HG03159 (cell line): ENCODE measurements at regions not wholly inside any gene's neighbourhood (a gene's known extent, or its start where the extent isn't known, plus 50 kb on each side); places are given as distances from the start of the nearest gene placed in this dataset.
A peak's percentile ranks its signal among the peaks of the same experiment; 100 is the strongest.
"Not testable (repeated sequence)": the region's sequence is repeated elsewhere in the genome, so short reads cannot be mapped to it uniquely, and the experiment has no call there.

Experiments used
- ATAC-seq: cut with Tn5 transposase; IDR thresholded peaks from one replicate; pipeline ENCODE4 v1.9.1; 2021; ENCODE audit warnings: mild to moderate bottlenecking, moderate library complexity; ENCODE audit not compliant: unreplicated experiment

DNA sequence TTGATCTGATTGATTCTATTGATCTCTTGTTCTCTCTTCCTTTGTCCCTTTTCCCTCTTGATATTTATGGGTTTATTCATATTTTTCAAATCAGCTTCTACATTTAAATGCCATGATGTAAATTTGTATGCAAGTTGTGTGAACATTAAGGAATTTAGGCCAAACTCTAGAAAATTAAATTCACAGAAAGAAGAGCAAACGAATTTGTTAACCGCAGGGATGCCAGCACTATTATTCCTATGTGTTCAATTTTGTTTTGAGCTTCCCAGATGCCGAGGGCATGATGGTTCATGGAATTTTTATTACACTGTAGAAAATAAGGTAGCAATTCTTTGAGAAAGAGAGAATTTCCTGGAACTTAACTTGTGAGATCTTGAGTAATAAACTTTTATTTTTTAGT, 220.9 kb downstream of the BUB3 start:
- ATAC-seq = no peak

DNA sequence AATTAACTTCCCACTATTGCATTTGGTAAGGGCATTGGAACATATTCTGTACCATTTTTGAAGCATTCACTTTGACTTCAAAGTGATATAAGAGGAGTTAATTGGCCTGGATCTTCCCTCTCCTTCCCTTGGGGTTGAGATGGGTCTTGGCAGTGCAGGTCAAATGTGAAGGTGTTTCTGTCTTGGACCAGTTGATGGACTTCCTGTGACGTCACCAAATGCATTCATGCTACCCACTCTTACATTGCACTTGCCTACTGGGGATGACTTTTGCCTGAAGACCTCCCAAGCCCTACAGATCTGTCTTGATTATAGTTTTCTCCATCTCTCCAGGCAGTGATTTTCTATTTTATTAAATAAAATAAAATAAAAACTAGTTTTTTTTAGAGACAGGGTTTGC, 221.5 kb downstream of the BUB3 start:
- no peak for ATAC-seq

DNA sequence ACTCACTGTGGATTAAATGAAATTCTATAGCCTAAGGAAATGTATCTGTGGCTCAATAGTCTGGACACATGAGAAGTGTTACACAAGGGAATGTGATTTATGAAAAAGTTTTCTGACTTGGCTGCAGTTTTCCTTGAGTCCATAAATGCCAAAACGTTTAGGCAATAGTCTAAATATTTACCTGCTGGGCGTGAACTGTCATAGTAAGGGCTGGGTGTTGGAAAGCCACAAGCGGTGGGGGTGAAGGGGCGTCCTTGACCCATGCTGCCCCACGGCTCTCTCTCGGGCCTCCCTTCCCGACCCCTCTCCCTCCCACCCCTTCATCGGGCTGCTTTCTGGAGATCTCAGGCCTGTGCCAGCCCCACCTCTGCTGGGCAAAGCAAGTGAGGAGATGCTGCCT, 223.7 kb downstream of the BUB3 start:
- ATAC-seq = no peak

DNA sequence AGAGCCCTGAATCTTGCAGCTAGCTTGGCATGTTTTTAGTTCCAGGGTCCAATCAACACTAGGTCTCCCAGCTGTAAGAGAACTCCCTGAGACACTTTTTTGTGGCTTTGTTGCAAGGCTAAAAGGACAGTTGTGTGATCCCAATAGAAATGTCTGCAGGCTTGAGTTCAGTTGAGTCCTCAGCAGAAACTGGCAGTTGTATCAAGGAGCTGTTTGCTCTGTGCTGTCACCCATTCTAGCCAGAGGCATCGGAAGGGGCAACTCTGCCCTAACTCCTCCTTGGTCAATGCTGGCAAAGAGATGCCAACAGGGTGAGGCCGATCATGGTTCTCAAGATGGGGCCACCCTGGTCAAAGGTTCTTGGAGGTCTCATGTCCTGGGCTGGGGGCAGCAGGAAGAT, 224.1 kb downstream of the BUB3 start:
- no peak for ATAC-seq

DNA sequence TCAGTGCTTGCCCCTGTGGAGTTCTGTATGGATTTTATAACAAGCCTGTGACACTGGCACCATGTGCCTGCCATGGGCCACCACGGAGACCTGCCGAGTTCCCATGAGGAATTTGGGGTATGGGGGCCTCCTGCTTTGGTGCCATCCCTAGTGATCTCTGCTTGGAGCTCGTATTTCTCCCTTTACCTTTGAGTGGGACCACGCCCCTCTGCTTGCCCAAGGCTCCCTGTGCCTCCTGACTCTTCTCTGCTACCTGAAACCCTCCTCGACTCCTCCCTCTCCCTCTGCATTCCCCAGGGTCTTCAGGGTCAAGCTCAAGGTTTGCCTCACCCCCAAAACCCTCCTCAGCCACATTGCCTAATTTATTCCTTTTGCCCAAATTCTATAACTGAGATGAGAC, 225.0 kb downstream of the BUB3 start:
- ATAC-seq = no peak

DNA sequence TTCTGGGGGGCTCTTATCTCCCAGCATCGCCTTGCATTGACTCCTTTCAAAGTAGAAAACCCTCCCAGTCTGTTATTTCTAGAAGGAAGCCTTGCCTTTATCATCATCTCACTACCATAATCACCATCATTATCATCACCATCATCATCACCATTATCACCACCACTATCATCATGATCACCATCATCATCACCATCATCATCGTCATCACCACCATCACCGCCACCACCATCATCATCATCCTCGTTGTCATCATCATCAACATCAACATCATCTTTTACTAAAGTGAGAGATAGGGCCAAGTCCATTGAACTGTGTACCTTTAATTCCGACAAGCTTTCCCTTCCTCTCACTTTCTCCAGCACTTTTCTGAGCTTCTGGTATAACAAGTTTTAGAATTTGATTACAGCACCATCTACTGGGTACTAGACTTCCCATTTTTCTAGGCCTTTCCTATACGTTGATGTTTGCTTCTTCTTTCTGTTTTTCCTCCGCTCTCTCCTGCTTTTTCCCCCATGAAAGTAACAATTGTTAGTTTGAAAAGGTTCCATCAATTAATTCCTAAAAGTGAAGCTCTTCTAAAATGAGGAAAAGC, 226.4 kb downstream of the BUB3 start:
- no peak for ATAC-seq

DNA sequence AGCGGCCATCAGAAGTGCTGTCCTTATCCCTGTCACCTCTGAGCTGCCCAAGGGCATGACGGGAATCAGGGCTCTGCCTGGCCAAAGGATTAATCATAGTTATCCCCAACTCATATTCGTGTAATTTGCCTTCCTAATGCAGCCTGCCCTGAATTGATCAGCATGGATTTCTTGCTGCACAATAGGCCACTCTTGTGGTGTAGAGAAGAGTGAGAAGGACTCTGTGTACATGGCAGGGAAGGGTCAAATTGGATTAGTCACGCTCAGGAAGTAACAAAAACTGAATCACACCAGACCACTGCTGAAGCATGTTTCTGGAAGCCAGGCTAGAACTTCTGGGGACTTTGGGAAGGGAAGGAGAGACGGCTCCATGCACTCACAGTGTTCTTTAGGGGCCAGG, 227.0 kb downstream of the BUB3 start:
- ATAC-seq = no peak

DNA sequence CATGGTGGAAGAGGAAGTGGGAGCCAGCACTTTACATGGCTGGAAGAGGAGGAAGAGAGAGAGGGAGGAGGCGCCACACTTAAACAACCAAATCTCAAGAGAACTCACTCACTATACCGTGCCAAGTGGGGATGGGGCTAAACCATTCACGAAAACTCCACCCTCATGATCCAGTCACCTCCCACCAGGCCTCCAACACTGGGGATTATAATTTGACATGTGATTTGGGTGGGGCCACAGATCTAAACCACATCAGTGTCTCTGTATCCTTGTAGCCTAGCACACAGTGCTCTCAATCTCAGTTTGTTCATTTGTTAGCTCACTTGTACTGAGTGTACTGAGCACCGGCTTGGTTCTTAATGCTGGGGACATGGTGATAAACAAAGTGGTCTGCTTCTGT, 228.3 kb downstream of the BUB3 start:
- no peak for ATAC-seq

DNA sequence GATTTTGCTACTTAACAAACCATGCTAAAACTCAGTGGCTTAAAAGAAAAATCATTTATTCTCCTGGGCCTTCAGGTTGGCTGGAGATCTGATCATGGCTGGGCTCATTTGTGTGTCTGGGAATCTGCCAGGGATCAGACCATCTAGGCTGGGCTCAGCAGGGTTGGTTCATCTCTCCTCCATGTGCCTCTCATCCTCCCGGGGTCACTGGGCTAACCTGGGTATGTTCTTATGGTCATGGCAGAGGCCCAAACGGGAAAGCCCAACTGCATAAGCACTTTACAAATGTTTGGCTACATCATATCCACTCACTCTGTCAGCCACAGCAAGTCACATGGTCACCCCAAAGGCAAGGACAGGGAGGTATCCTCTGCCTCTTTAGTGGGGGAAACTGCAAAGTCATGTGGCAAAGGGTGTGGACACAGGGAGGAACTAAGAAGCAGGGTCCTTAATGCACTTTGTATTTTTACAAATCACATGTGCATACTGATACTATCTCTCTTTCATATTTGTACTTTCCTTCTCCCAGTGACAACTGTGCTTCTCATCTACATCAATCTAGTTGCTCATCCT, 231.4 kb downstream of the BUB3 start:
- no peak for ATAC-seq

DNA sequence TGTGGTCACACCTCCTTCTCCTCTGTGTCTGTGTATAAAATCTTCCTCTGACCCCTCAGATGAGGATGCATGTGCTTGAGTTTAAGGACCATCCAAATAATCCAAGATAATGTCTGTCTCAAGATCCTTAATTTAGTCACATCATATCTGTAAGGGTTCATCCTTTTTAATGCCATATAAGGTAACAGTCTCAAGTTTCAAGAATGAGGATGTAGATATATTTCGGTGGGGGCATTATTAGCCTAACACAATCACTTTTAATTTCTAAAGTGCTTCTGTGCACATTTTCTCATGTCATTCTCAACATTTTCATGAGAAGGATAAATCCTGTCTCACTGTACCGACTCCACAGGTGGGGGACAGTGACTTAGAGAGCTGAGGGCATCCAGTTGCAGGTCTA, 235.3 kb downstream of the BUB3 start:
- no peak for ATAC-seq

DNA sequence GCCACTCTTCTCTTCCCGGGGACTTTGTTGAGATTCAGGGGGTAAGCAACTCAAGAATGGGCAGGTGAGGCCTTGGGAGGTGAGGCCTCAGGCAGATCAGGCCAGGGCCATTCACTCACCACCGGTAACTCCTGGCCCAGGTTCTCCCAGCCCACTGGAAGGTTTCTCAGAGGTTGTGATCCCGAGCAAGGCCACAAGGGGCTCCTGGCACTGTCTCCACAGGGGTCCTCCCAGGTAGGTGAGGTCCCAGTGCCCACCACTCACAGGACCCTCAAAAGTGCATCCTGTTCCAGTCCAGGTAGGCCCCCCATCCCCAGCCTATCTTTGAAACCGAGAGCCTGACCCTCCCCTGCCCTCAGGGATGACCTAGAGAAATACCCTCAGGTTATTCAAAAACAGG, 236.1 kb downstream of the BUB3 start:
- ATAC-seq = no peak

DNA sequence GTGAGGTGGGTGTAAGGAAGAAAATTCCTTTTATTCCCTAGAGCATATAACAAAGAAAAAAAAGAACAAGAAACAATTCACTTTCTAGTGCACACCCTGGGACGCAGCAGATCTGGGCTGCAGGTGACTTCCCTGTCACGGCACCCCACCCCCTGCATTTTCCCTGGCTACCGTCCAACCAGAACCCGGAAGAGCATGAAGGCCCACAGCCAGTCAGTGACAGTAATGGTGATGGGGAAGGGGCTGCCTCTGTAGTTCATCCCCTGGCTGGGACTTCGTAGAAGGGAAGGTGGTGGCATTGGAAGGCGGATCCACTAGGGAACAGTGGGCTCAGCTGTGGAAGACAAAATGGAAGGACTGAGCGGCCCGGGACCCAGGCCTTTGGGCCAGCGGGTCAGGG, 236.7 kb downstream of the BUB3 start:
- no peak for ATAC-seq

DNA sequence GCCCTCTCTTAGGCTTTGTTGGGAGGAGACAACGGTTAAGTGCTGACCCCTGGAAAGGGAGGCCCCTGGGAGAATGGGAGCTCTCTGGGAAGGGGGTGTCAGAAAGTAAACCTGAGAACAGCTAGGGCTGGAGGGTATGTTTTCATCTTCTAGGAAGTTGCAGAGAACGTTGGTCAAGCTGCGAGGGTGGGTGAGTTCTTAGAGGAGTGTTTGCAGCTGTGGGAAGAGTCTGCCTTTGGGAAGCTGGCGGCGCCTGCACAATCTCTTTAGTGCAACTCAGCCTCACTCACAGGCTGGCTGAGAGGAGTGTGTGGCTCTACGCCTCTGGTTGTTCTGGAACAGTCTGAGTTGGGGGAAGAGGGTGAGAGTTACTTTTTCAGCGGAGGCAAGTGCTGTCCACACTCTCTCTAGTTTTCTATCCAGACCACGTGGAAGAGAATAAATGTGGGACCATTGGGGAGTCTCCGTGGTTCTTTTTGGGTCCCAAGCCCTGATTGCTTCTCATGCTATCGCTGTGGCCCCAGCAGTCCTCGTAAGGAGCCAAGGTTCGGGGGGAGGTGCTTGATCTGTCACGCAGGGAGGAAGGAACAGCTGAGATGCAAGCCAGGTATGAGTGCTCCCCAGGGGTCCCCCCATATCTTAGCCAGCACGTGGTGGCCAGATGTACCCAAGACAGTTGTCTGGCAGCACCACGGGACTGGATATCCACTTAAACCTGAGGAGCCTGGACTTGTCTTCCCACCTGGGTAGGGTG, 237.2 kb downstream of the BUB3 start:
- ATAC-seq = peak; percentile 26

DNA sequence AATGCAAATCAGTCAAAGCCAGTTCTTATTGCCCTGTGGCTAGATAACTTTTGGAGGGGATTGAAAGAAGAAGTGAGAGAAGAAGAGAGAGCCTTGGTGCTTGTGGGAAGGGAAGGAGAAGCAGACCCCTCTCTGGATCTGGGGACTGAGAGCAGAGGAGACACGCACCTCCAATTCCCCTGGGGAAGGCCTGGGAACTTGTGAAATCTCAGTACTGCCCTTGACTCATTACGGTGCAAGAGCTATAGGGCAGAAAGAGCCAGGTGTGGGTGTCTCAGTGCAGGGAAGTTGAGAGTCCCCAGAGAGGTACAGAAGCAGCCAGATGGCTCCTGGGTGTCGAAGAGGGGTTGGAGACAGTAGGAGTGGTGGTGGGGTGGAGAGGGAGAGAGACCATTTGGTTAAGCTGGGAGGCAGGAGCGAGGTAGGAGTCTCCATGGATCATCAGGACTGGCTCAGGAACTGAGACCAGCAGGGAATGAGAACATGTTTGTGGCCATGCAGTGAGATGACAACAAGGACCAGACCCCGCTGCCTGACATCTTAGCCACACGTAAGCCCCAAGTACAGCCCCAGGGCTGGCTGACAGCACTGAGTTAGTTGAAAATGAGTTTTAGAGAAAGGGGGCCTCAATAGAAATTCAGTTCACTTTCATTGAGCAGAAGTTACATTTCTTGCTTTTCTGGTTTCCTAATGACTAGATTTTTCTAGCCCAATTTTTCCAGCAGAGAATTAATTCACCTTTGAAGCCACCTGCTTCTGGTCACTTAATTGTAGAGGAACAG, 238.2 kb downstream of the BUB3 start:
- peak; percentile 88 for ATAC-seq

DNA sequence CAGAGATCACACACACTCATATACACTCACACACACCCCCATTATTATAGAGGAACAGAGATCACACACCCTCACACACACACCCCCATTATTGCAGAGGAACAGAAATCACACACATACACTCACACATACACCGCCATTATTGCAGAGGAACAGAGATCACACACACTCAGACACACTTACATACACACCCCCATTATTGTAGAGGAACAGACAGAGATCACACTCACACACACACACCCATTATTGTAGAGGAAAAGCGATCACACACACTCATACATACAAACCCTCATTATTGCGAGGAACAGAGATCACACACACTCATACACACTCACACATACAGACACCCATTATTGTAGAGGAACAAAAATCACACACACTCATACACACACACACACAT, 239.0 kb downstream of the BUB3 start:
- no peak for ATAC-seq

DNA sequence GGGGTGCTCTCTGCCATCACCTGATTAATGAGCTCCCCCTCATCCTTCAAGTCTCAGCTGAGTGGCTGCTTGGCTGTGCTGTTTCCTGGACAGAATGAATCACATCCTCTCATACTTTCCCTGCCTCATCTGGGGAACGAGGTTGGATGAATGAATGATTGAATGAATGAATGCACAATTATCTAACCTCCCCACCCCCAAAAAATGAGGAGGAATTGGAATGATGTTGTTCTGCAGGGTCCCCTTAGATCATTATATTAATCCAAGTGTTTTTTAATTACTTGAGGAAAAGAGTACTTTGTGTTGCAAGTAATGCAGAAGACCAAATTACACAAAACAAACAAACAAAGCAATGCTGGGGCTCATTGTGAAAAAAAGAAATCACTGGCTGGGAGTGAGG, 240.2 kb downstream of the BUB3 start:
- ATAC-seq = no peak

DNA sequence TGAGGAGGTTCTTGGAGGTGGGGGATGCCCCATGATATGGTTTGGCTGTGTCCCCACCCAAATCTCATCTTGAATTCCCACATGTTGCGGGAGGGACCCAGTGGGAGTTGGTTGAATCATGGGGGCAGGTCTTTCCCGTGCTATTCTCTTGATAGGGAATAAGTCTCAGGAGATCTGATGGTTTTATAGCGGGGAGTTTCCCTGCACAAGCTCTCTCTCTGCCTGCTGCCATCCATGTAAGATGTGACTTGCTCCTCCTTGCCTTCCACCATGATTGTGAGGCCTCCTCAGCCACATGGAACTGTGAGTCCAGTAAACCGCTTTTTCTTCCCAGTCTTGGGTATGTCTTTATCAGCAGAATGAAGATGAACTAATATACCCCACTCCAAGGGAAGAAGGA, 241.0 kb downstream of the BUB3 start:
- not testable (repeated sequence) for ATAC-seq

DNA sequence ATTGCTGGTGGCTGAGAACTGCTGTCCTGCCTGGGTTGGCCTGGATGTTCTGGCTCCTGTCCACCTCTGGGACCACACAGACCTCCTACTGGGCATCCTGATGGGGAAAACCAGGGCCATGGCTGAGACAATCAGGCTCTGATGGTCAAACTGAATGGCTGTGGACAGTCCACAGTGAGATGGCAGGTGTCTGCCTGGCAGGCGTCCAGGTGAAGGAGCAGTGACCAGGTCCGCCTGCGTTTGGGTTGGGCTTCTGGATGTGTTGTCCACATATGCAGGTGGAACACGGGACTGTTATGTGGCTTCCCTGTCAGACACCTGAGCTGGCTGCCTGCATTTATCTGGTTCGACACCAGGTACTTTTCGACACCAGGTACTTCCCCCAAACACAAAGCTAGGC, 241.7 kb downstream of the BUB3 start:
- no peak for ATAC-seq

DNA sequence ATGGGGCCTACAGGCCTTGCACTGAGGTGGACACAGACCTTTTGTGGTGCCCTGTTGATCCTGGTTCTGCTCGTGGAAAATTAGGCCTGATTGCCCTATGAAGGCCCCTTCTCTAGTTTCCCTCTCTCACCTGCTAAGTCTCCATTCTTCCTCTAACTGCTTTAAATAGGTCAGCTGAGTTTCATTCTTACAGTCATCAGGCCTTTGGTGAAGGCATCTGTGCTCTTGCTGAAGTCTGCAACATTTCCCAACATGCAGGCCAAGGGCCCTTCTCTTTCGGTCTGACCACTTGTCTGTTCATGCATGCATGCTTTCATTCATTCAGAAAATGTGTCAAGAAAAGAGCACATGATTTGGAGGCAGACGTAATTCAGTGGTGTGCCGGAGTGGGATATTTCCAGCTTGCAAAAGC, 244.0 kb downstream of the BUB3 start:
- ATAC-seq = peak; percentile 69

DNA sequence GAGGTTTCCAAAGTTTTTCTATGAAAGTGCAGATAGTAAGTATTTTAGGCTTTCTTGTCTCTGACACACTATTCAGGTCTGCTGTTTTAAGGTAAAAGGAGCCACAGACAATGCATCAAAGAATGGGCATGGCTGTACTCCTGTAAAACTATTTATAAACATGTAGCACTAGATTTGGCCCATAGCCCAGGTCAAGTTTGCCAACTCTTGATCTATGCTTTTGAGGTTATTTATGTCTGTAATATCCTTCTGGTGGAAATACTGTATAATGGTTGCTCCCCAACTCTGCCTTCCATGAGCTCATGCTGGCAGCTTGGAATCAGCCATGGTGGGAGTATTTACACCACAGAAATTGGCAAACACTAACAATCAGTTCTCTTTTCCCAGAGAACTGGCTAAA, 244.6 kb downstream of the BUB3 start:
- no peak for ATAC-seq

DNA sequence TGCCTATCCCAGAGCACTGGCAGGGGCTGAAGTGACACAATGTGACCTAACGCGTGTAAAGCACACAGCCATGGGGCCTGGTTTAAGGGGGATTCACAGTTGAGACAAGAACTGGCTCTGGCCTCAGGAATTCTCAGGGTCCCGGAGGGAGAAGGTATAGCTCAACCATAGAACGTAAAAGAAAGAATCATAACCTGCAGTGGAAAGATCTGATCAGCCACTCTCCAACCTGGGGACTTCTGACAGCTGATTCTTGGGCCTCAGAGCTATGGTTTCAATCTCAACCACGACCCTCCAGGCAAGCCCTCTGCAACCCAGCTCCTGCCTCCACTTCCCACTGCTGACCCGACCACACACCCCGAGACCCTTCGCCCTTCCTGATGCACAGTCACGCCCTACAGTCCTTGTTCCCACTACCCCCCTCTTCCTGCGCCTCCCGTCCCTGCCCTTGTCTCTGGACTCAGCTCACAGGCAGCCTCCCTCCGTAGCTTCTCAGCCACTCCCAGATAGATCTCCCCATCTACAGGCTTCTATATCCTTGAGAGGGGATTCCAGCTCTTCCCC, 245.2 kb downstream of the BUB3 start:
- no peak for ATAC-seq

DNA sequence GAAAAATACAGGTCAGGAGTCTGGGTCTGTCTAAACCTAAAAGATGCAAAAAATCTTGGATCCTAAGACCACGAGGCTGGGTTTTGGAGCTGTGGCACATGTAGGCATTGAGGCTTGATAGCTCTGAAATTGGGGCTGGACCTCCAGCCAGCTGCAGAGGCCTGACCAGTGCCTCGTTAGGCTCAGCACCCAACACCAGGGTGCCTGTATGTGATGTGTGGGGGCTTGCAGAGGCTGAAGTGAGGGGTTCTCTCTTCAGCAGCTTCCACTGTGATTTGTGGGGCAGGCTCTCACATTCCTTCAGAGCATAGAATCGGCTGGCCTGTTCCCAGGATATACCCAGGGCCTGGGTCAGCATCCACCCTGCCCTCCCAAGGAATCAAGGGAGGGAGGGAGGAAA, 247.8 kb downstream of the BUB3 start:
- ATAC-seq = no peak
